Kidney (tissue), 13 donors: ENCODE measurements at regions not wholly inside any gene's neighbourhood (a gene's known extent, or its start where the extent isn't known, plus 50 kb on each side); places are given as distances from the start of the nearest gene placed in this dataset.

Source experiments
- DNase-seq, 5 donors: peaks; one replicate each; pipeline ENCODE4 v3.0.0-alpha.2; 2013 to 2020
- FAIRE-seq: peaks from 2 replicates; lab custom pipeline; 2012; peaks lifted over from hg19 to GRCh38; lab: Jason Lieb, UNC
- H3K27ac ChIP-seq, 2 donors: one replicate each; pipeline ENCODE4 v1.7.0; 2013; ENCODE audit warnings: low read depth in 2 of 2, low read length in 2 of 2, inconsistent platforms in 1 of 2
- H3K27me3 ChIP-seq: one replicate; pipeline ENCODE4 v1.7.1; 2013; ENCODE audit warnings: low read length, inconsistent platforms; ENCODE audit not compliant: control insufficient read depth, insufficient read depth
- H3K36me3 ChIP-seq, 3 donors: one replicate each; pipeline versions ENCODE4 v1.7.0 to v1.7.1; 2013; ENCODE audit warnings: low read length in 3 of 3, control low read depth in 1 of 3, inconsistent platforms in 1 of 3; ENCODE audit not compliant: insufficient read depth in 3 of 3, control insufficient read depth in 2 of 3
- H3K4me1 ChIP-seq, 3 donors: one replicate each; pipeline versions ENCODE4 v1.7.0 to v1.7.1; 2013; ENCODE audit warnings: low read length in 3 of 3, inconsistent platforms in 1 of 3, low read depth in 1 of 3; ENCODE audit not compliant: control insufficient read depth in 2 of 3, insufficient read depth in 2 of 3
- H3K4me3 ChIP-seq, 3 donors: one replicate each; pipeline versions ENCODE4 v1.7.0 to v1.8.1; 2013; ENCODE audit warnings: low read length in 3 of 3, control low read depth in 1 of 3, inconsistent platforms in 1 of 3
- H3K9ac ChIP-seq, 3 donors: one replicate each; pipeline versions ENCODE4 v1.7.0 to v1.7.1; 2013; ENCODE audit warnings: low read length in 3 of 3, control low read depth in 1 of 3, inconsistent platforms in 1 of 3
- H3K9me3 ChIP-seq, 3 donors: one replicate each; pipeline versions ENCODE4 v1.7.0 to v1.7.1; 2013; ENCODE audit warnings: low read length in 3 of 3, control low read depth in 1 of 3, inconsistent platforms in 1 of 3; ENCODE audit not compliant: control insufficient read depth in 2 of 3, insufficient read depth in 1 of 3
- CTCF ChIP-seq: IDR thresholded peaks from 3 replicates; pipeline ENCODE4 v1.5.1; 2012; ENCODE audit warnings: mild to moderate bottlenecking, moderate library complexity, borderline replicate concordance; ENCODE audit not compliant: insufficient read depth; ENCODE audit errors: extremely low read depth
- intact Hi-C: fragments of 100-400 bp; cut with DNase I; formaldehyde crosslinking; loops from one replicate; pipeline ENCODE4 v1.11.1; 2022
- donor health status: control.
- donor health status: control.
- donor health status: control.
- donor health status: control.
- donor health status: control.
- donor health status: DM: yes; HTN: yes; CAD: no.
- donor health status: Normal renal cell carcinoma (clear cell type).

GRCh38 chr2:191544461-191545062 is 133.4 kb upstream of the NABP1 start:
- Histone ChIP-seq H3K36me3 (no peaks in the 10 kb centered on the region), H3K27me3 (no peaks in the 10 kb centered on the region), H3K9me3 (peaks cover 0 to 7% (median 0%) of the 10 kb centered on the region in 3 donors), H3K4me1 (no peaks in the 10 kb centered on the region), H3K27ac (no peak overlapping the region), H3K9ac (no peak overlapping the region), H3K4me3 (no peak overlapping the region)
- intact Hi-C loops, result no loop called here
- no peak for DNase-seq
- TF ChIP-seq CTCF, result no peak
- FAIRE-seq, result no peak

- Histone ChIP-seq H3K27me3 (no peaks in the 10 kb centered on the region), H3K36me3 (no peaks in the 10 kb centered on the region), H3K4me3 (no peak overlapping the region), H3K27ac (no peak overlapping the region), H3K9ac (no peak overlapping the region), H3K9me3 (peaks cover 0 to 7% (median 0%) of the 10 kb centered on the region in 3 donors), H3K4me1 (no peaks in the 10 kb centered on the region)
- TF ChIP-seq CTCF, result no peak
- intact Hi-C loops, result no loop called here
- no peak for DNase-seq
- FAIRE-seq, result no peak
Measured at GRCh38 chr2:191545361-191545760, 132.6 kb upstream of the NABP1 start.

GRCh38 chr2:191552066-191552465 is 125.9 kb upstream of the NABP1 start:
- intact Hi-C loops, result no loop called here
- no peak for TF ChIP-seq CTCF
- Histone ChIP-seq H3K27me3 (no peaks in the 10 kb centered on the region), H3K4me1 (peaks cover 0 to 3% (median 0%) of the 10 kb centered on the region in 3 donors), H3K9ac (no peak overlapping the region), H3K4me3 (peak overlapping the region in 2 of 3 donors; percentile 8 to 33), H3K9me3 (no peaks in the 10 kb centered on the region), H3K36me3 (no peaks in the 10 kb centered on the region), H3K27ac (no peak overlapping the region)
- FAIRE-seq (no peak), DNase-seq (peak in 2 of 5 donors; percentile 64 to 73)

- DNase-seq (no peak), FAIRE-seq (no peak)
- H3K27me3 ChIP-seq, result no peaks in the 10 kb centered on the region
- no peak overlapping the region for H3K4me3 ChIP-seq
- H3K9ac ChIP-seq, result no peak overlapping the region
- peaks cover 0 to 3% (median 0%) of the 10 kb centered on the region in 3 donors for H3K4me1 ChIP-seq
- intact Hi-C loops, result no loop called here
- TF ChIP-seq CTCF, result no peak
- no peak overlapping the region for H3K27ac ChIP-seq
- no peaks in the 10 kb centered on the region for H3K9me3 ChIP-seq
- no peaks in the 10 kb centered on the region for H3K36me3 ChIP-seq
Measured at GRCh38 chr2:191554240-191554639, 123.7 kb upstream of the NABP1 start.
